IMR-90 (cell line): ENCODE measurements at regions not wholly inside any gene's neighbourhood (a gene's known extent, or its start where the extent isn't known, plus 50 kb on each side); places are given as distances from the start of the nearest gene placed in this dataset.

Experiments used
- ATAC-seq: fragments of 200-7000 bp; cut with Tn5 transposase; 2 replicates; pipeline ENCODE4 v1.9.1; 2020; ENCODE audit warnings: low read depth, mild to moderate bottlenecking, moderate library complexity
- BruUV-seq: library from RNA; stranded (reverse); fragments of 400-500 nt; replicated peaks from 2 replicates; lab custom pipeline; 2021; lab: Mats Ljungman, UMichigan
- CTCF ChIA-PET: fragments of 300-600 bp; formaldehyde crosslinking; extraction: SDS; loops from one replicate; lab custom pipeline; 2021; ENCODE audit warnings: antibody characterized with exemption; lab: Yijun Ruan, JAX
- POLR2A ChIA-PET: fragments of 300-600 bp; sonication (Branson Sonifier 250); formaldehyde crosslinking; loops from one replicate; lab custom pipeline; 2022; ENCODE audit warnings: antibody characterized with exemption; ENCODE audit not compliant: unreplicated experiment; lab: Charles Lee
- DNase-seq: peaks from one replicate; pipeline ENCODE4 v3.0.0; 2013
- H2AFZ ChIP-seq: replicated peaks from 2 replicates; pipeline ENCODE3; 2013; ENCODE audit warnings: low read length, mild to moderate bottlenecking; ENCODE audit not compliant: poor library complexity
- H2AK5ac ChIP-seq: 2 replicates; pipeline ENCODE4 v1.6.1; 2013; ENCODE audit warnings: low read depth, low read length, inconsistent platforms
- H2AK9ac ChIP-seq: replicated peaks from 2 replicates; pipeline ENCODE3; 2013; ENCODE audit warnings: mild to moderate bottlenecking, low read depth, low read length, moderate library complexity; ENCODE audit not compliant: poor library complexity
- H2BK120ac ChIP-seq: 2 replicates; pipeline ENCODE4 v1.6.1; 2013; ENCODE audit warnings: low read depth, low read length, inconsistent platforms
- H2BK15ac ChIP-seq: 3 replicates; pipeline ENCODE4 v1.6.1; 2013; ENCODE audit warnings: low read depth, low read length, inconsistent platforms
- H2BK20ac ChIP-seq: 2 replicates; pipeline ENCODE4 v1.6.1; 2013; ENCODE audit warnings: low read depth, mild to moderate bottlenecking, inconsistent platforms, low read length, moderate library complexity
- H2BK5ac ChIP-seq: 2 replicates; pipeline ENCODE4 v1.6.1; 2013; ENCODE audit warnings: mild to moderate bottlenecking, low read depth, low read length, inconsistent platforms; ENCODE audit not compliant: poor library complexity, severe bottlenecking
- H3K14ac ChIP-seq: replicated peaks from 2 replicates; pipeline ENCODE4 v1.6.1; 2013; ENCODE audit warnings: low read depth, low read length, inconsistent platforms
- H3K18ac ChIP-seq: 2 replicates; pipeline ENCODE4 v1.6.1; 2013; ENCODE audit warnings: low read depth, low read length, control low read depth
- H3K23ac ChIP-seq: 2 replicates; pipeline ENCODE4 v1.6.1; 2013; ENCODE audit warnings: low read depth, low read length, inconsistent platforms
- H3K27ac ChIP-seq: 2 replicates; pipeline ENCODE4 v1.5.1; 2013; ENCODE audit warnings: mild to moderate bottlenecking, control low read depth, low read length; ENCODE audit not compliant: insufficient read depth
- H3K27me3 ChIP-seq: 2 replicates; pipeline ENCODE4 v1.6.1; 2013; ENCODE audit warnings: low read length; ENCODE audit not compliant: control insufficient read depth, insufficient read depth
- H3K36me3 ChIP-seq: 2 replicates; pipeline ENCODE4 v1.6.1; 2013; ENCODE audit warnings: low read length, mixed read lengths; ENCODE audit not compliant: control insufficient read depth, insufficient read depth
- H3K4ac ChIP-seq: 2 replicates; pipeline ENCODE4 v1.6.1; 2013; ENCODE audit warnings: low read depth, low read length, inconsistent platforms
- H3K4me1 ChIP-seq: 2 replicates; pipeline ENCODE4 v1.6.1; 2013; ENCODE audit warnings: low read length, mixed read lengths; ENCODE audit not compliant: control insufficient read depth, insufficient read depth
- H3K4me2 ChIP-seq: 2 replicates; pipeline ENCODE4 v1.6.1; 2013; ENCODE audit warnings: low read depth, mild to moderate bottlenecking, control low read depth, low read length, moderate library complexity
- H3K4me3 ChIP-seq: 2 replicates; pipeline ENCODE4 v1.5.1; 2013; ENCODE audit warnings: low read depth, mild to moderate bottlenecking, control low read depth, low read length, moderate library complexity; ENCODE audit not compliant: insufficient read depth
- H3K56ac ChIP-seq: 2 replicates; pipeline ENCODE4 v1.6.1; 2013; ENCODE audit warnings: low read length, inconsistent platforms; ENCODE audit not compliant: insufficient read depth; ENCODE audit errors: extremely low read depth
- H3K79me1 ChIP-seq, 2 experiments: 2 replicates each; pipeline ENCODE4 v1.6.1; 2013; ENCODE audit warnings: low read length in 2 of 2, inconsistent platforms in 1 of 2, low read depth in 1 of 2
- H3K9ac ChIP-seq: 2 replicates; pipeline ENCODE4 v1.6.1; 2013; ENCODE audit warnings: low read depth, low read length, control low read depth
- H3K9me1 ChIP-seq: 2 replicates; pipeline ENCODE4 v1.6.1; 2013; ENCODE audit warnings: low read length, inconsistent platforms; ENCODE audit not compliant: insufficient read depth
- H3K9me3 ChIP-seq: 2 replicates; pipeline ENCODE4 v1.6.1; 2013; ENCODE audit warnings: low read length; ENCODE audit not compliant: control insufficient read depth, insufficient read depth
- H4K20me1 ChIP-seq: 2 replicates; pipeline ENCODE4 v1.6.1; 2013; ENCODE audit warnings: low read length, inconsistent platforms; ENCODE audit not compliant: insufficient read depth
- H4K5ac ChIP-seq: 2 replicates; pipeline ENCODE4 v1.6.1; 2013; ENCODE audit warnings: mild to moderate bottlenecking, low read depth, low read length, control low read depth
- H4K8ac ChIP-seq, 2 experiments: 2 replicates each; pipeline ENCODE4 v1.6.1; 2013; ENCODE audit warnings: low read depth in 2 of 2, low read length in 2 of 2, control low read depth in 1 of 2, inconsistent platforms in 1 of 2
- H4K91ac ChIP-seq: 2 replicates; pipeline ENCODE4 v1.6.1; 2013; ENCODE audit warnings: low read depth, low read length, inconsistent platforms; ENCODE audit not compliant: insufficient read depth
- BHLHE40 ChIP-seq: fragments of 150-350 bp; IDR thresholded peaks from 2 replicates; pipeline ENCODE4 v1.6.1; 2016; ENCODE audit warnings: mild to moderate bottlenecking, low read depth, low read length
- CTCF ChIP-seq: conservative IDR thresholded peaks from 2 replicates; pipeline ENCODE4 v1.5.1; 2012; ENCODE audit warnings: mild to moderate bottlenecking, low read depth, low read length, improper control_type of control experiment
- MAFK ChIP-seq: IDR thresholded peaks from 2 replicates; pipeline ENCODE4 v1.6.1; 2012; ENCODE audit warnings: low read depth, low read length, improper control_type of control experiment
- MXI1 ChIP-seq: IDR thresholded peaks from 2 replicates; pipeline ENCODE4 v1.6.1; 2012; ENCODE audit warnings: low read depth, mild to moderate bottlenecking, low read length, moderate library complexity, borderline replicate concordance
- WGBS, 2 experiments: methylation state at CpG; one replicate each; pipeline versions ENCODE4 v1.1.5 to v1.1.7; 2013; ENCODE audit warnings: missing lambda C conversion rate in 2 of 2; ENCODE audit not compliant: insufficient read length in 1 of 2; ENCODE audit errors: extremely low coverage in 2 of 2; 5-methylcytosine and 5-hydroxymethylcytosine counted together
- dilution Hi-C: fragments of 300-500 bp; cut with HindIII; formaldehyde crosslinking; loops from one replicate; pipeline ENCODE4 v1.14.3; 2018; ENCODE audit warnings: low sequenced_read_pairs; ENCODE audit not compliant: unreplicated experiment
- in situ Hi-C: fragments of 300-500 bp; cut with MboI; formaldehyde crosslinking; loops from 3 replicates; pipeline ENCODE4 v1.14.3; 2019; ENCODE audit warnings: low sequenced_read_pairs, inconsistent platforms, mixed read lengths
- intact Hi-C: fragments of 100-400 bp; cut with micrococcal nuclease; formaldehyde crosslinking; loops from 2 replicates; pipeline ENCODE4 v1.10.0; 2022

GRCh38 chr3:181518222-181518621 lies 193.5 kb upstream of the SOX2 start:
- no peak overlapping the region for H2BK120ac ChIP-seq
- POLR2A ChIA-PET = no interaction called here
- H4K8ac ChIP-seq = no peak overlapping the region
- H2BK5ac ChIP-seq = no peak overlapping the region
- BruUV-seq = no TSS peak
- H3K9ac ChIP-seq = no peak overlapping the region
- CTCF ChIA-PET = no interaction called here
- no peaks in the 10 kb centered on the region for H3K4me1 ChIP-seq
- ATAC-seq (no peak), DNase-seq (no peak)
- in situ Hi-C loops (no loop called here), dilution Hi-C loops (no loop called here), intact Hi-C loops (no loop called here)
- no peak overlapping the region for H3K4me3 ChIP-seq
- no CpG with 5 or more reads among the region's 3 CpGs for WGBS, 2 experiments
- H2BK20ac ChIP-seq = no peak overlapping the region
- H3K14ac ChIP-seq = no peak overlapping the region
- no peak for TF ChIP-seq CTCF
- no peak for TF ChIP-seq BHLHE40
- TF ChIP-seq MXI1 = no peak
- no peak for TF ChIP-seq MAFK
- no peak overlapping the region for H2AFZ ChIP-seq
- H2AK9ac ChIP-seq = no peak overlapping the region
- H3K56ac ChIP-seq = no peak overlapping the region
- no peak overlapping the region for H3K4ac ChIP-seq
- H3K27me3 ChIP-seq = no peaks in the 10 kb centered on the region
- H2AK5ac ChIP-seq = no peak overlapping the region
- H3K36me3 ChIP-seq = no peaks in the 10 kb centered on the region
- H3K9me1 ChIP-seq = no peaks in the 10 kb centered on the region
- H3K27ac ChIP-seq = no peak overlapping the region
- no peak overlapping the region for H2BK15ac ChIP-seq
- H3K18ac ChIP-seq = no peak overlapping the region
- no peak overlapping the region for H3K23ac ChIP-seq
- H3K79me1 ChIP-seq = no peaks in the 10 kb centered on the region
- peaks cover 10% of the 10 kb centered on the region for H3K9me3 ChIP-seq
- no peak overlapping the region for H4K91ac ChIP-seq
- no peaks in the 10 kb centered on the region for H4K20me1 ChIP-seq
- H4K5ac ChIP-seq = no peak overlapping the region
- H3K4me2 ChIP-seq = no peak overlapping the region
